Prostate gland (tissue), 2 donors: ENCODE measurements at regions not wholly inside any gene's neighbourhood (a gene's known extent, or its start where the extent isn't known, plus 50 kb on each side); places are given as distances from the start of the nearest gene placed in this dataset.

Experiments used
- DNase-seq: peaks from one replicate; pipeline ENCODE4 v3.0.0-alpha.2; 2019; ENCODE audit warnings: low spot score
- H3K27ac ChIP-seq, 2 donors: fragments of 200-600 bp; sonication (generic); 2 replicates each; pipeline ENCODE4 v1.5.1; 2017 to 2019
- H3K27me3 ChIP-seq: fragments of 200-600 bp; sonication (generic); replicated peaks from 2 replicates; pipeline ENCODE4 v1.5.1; 2019; ENCODE audit not compliant: insufficient read depth
- H3K36me3 ChIP-seq, 2 donors: fragments of 200-600 bp; sonication (generic); 1 replicate in 1 of 2; 2 replicates in 1 of 2; pipeline versions ENCODE4 v1.5.1 to v1.8.1; 2017 to 2019
- H3K4me1 ChIP-seq: fragments of 200-600 bp; sonication (generic); replicated peaks from 2 replicates; pipeline ENCODE4 v1.5.1; 2019
- H3K4me3 ChIP-seq, 2 donors: fragments of 200-600 bp; sonication (generic); 2 replicates each; pipeline ENCODE4 v1.5.1; 2017 to 2019
- H3K9me3 ChIP-seq: fragments of 200-600 bp; sonication (generic); 2 replicates; pipeline ENCODE4 v1.5.1; 2017
- POLR2A ChIP-seq: fragments of 450-650 bp; IDR thresholded peaks from one replicate; pipeline ENCODE4 v1.6.1; 2016; ENCODE audit warnings: antibody characterized with exemption, mild to moderate bottlenecking
- POLR2AphosphoS5 ChIP-seq: sonication (generic); formaldehyde crosslinking; IDR thresholded peaks from one replicate; pipeline ENCODE4 v1.6.1; 2017; ENCODE audit warnings: antibody characterized with exemption
- WGBS: methylation state at CpG from one replicate; pipeline ENCODE4 v1.1.5; 2018; 5-methylcytosine and 5-hydroxymethylcytosine counted together
- intact Hi-C: fragments of 100-400 bp; cut with DNase I; formaldehyde crosslinking; loops from one replicate; pipeline ENCODE4 v1.14.2; 2022
- TF ChIP-seq, protein P1 (sequence below), 4 experiments: fragments of 200-600 bp in 2 of 4; fragments of 450-650 bp in 2 of 4; sonication (generic) in 2 of 4; IDR thresholded peaks; 1 replicate in 3 of 4; 2 replicates in 1 of 4; pipeline ENCODE4 v1.5.1; 2016 to 2019; ENCODE audit warnings: antibody characterized with exemption in 4 of 4, mild to moderate bottlenecking in 2 of 4, moderate library complexity in 2 of 4

DNA sequence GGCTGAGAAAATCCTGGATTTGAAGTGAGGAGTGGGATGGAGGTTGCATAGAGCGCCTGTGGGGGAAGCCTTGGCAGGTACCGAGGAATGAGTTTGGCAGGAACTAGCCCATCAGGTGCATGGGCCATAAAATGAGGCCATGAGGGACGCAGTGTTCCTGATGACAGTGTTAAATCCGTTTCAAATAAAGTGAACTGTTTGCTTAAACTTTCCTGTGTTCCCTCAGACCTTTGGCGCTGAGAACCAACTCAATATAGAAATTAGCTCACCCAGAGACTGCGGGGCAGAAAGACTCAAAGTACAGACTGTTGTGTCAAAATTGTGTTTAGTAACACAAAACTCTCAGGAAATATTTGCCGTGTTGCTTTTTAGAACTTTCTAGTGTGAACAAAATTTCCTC is 250.0 kb upstream of the NR3C2 start:
- Histone ChIP-seq H3K36me3 (no peaks in the 10 kb centered on the region), H3K27me3 (no peaks in the 10 kb centered on the region), H3K9me3 (no peaks in the 10 kb centered on the region), H3K27ac (peak overlapping the region; percentile 33 to 48), H3K4me1 (peaks cover 2% of the 10 kb centered on the region), H3K4me3 (no peak overlapping the region)
- peak; percentile 87 for TF ChIP-seq POLR2AphosphoS5
- TF ChIP-seq, protein P1, sequence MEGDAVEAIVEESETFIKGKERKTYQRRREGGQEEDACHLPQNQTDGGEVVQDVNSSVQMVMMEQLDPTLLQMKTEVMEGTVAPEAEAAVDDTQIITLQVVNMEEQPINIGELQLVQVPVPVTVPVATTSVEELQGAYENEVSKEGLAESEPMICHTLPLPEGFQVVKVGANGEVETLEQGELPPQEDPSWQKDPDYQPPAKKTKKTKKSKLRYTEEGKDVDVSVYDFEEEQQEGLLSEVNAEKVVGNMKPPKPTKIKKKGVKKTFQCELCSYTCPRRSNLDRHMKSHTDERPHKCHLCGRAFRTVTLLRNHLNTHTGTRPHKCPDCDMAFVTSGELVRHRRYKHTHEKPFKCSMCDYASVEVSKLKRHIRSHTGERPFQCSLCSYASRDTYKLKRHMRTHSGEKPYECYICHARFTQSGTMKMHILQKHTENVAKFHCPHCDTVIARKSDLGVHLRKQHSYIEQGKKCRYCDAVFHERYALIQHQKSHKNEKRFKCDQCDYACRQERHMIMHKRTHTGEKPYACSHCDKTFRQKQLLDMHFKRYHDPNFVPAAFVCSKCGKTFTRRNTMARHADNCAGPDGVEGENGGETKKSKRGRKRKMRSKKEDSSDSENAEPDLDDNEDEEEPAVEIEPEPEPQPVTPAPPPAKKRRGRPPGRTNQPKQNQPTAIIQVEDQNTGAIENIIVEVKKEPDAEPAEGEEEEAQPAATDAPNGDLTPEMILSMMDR (IDR thresholded peaks at IDR 0.05), result no peak
- TF ChIP-seq POLR2A, result no peak
- DNase-seq, result peak; percentile 76
- intact Hi-C loops, result no loop called here
- 21% methylated on average over 7 of the region's 7 CpGs for WGBS

DNA sequence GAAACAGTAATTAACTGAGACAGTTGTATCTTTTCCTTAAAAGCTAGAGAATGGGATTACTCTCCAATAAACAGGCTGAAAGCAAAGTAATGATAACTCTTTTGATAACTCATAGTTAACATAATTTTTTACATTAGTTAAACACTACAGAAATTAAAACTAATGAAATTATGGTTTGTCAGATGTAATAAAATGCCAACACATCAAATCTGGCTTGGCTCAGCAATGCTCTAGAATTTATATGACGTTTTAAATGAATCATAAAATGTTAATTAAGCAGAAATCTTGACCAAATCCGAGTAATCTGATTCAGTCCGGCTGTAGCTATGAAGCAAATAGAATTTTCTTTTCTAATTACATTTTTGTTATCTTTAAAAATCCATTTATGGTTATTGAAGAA is 244.2 kb upstream of the NR3C2 start:
- DNase-seq, result no peak
- intact Hi-C loops, result no loop called here
- WGBS, result 27% methylated on average over 3 of the region's 3 CpGs
- Histone ChIP-seq H3K9me3 (no peaks in the 10 kb centered on the region), H3K27ac (no peak overlapping the region), H3K4me1 (peaks cover 2% of the 10 kb centered on the region), H3K4me3 (no peak overlapping the region), H3K27me3 (no peaks in the 10 kb centered on the region), H3K36me3 (no peaks in the 10 kb centered on the region)
- no peak for TF ChIP-seq POLR2A
- TF ChIP-seq, protein P1 (IDR thresholded peaks at IDR 0.05), result no peak
- TF ChIP-seq POLR2AphosphoS5, result no peak

DNA sequence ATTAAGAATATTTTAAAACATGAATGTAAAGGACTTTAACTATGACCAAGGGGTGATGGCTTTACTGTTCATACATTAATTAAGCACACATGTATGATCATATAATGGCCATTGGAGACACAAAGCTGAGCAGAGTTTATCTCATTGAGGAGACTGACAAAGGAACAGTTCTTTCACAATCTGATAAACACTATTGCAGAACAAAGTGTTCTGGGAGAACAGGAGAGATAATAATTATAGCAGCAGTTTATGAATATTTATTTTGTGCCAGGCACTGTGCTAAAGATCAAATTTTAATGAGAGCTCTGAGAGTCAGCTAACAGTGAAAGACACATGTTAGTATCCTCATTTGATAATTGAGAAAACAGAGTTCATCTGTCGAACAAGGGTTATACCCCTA is 242.4 kb upstream of the NR3C2 start:
- no peak for DNase-seq
- Histone ChIP-seq H3K4me1 (no peaks in the 10 kb centered on the region), H3K36me3 (no peaks in the 10 kb centered on the region), H3K27ac (peak overlapping the region in 1 of 2 donors; percentile 43), H3K27me3 (no peaks in the 10 kb centered on the region), H3K9me3 (no peaks in the 10 kb centered on the region), H3K4me3 (no peak overlapping the region)
- TF ChIP-seq POLR2AphosphoS5, result peak; percentile 46
- TF ChIP-seq, protein P1 (IDR thresholded peaks at IDR 0.05), result no peak
- intact Hi-C loops, result no loop called here
- 32% methylated on average over 1 of the region's 1 CpG for whole genome bisulfite sequencing

DNA sequence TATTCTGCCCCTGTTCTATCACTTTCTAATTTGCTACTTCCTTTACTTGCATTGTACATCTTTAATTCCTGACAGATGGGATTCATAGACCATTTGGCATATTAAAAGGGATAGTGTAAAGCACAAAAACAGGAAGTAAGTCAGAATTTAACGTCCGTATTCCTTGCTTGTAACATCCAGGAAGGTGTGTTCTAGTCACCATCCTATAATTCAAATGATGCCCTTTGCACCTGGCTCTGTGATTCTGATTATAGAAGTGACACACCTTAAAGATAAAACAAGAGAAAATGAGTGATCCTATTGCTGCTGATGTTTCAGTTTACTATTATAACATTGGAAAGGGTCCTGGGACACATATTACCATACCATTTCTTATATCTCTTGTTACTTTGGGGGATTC is 238.7 kb upstream of the NR3C2 start:
- TF ChIP-seq POLR2AphosphoS5, result no peak
- no peak for TF ChIP-seq POLR2A
- TF ChIP-seq, protein P1 (IDR thresholded peaks at IDR 0.05), result no peak
- Histone ChIP-seq H3K4me1 (no peaks in the 10 kb centered on the region), H3K27me3 (no peaks in the 10 kb centered on the region), H3K9me3 (no peaks in the 10 kb centered on the region), H3K36me3 (no peaks in the 10 kb centered on the region), H3K4me3 (no peak overlapping the region), H3K27ac (no peak overlapping the region)
- no peak for DNase-seq
- intact Hi-C loops, result no loop called here
- 64% methylated on average over 2 of the region's 2 CpGs for WGBS

DNA sequence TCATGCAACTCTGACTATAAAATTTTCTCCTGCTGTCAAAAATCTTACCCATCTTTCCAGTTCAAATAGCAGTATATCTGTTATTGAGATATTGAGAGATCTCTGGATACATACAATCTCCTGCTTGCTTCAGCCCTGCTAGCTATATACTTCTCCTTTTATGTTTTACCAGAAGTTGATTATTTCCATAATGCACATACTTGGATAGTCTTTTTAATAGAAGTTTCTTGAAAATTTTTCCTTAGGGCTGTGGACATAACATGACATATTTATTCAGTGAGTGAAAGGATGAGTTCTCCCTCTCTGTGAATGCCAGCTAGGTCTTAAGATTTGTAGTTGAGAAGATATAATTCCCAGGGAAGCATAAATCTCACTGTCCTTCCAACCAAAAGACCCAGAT is 234.1 kb upstream of the NR3C2 start:
- Histone ChIP-seq H3K36me3 (no peaks in the 10 kb centered on the region), H3K4me1 (no peaks in the 10 kb centered on the region), H3K27me3 (no peaks in the 10 kb centered on the region), H3K9me3 (no peaks in the 10 kb centered on the region), H3K4me3 (no peak overlapping the region), H3K27ac (no peak overlapping the region)
- TF ChIP-seq POLR2A (no peak), POLR2AphosphoS5 (no peak)
- TF ChIP-seq, protein P1 (IDR thresholded peaks at IDR 0.05), result no peak
- intact Hi-C loops, result no loop called here
- DNase-seq, result no peak
